H1 (cell line): ENCODE measurements at regions not wholly inside any gene's neighbourhood (a gene's known extent, or its start where the extent isn't known, plus 50 kb on each side); places are given as distances from the start of the nearest gene placed in this dataset.

ENCODE experiments used
- BACH1 ChIP-seq: IDR thresholded peaks from 2 replicates; pipeline ENCODE4 v1.6.1; 2012; ENCODE audit warnings: low read length, improper control_type of control experiment
- CTCF ChIP-seq, 3 experiments: IDR thresholded peaks; 1 replicate in 2 of 3; 2 replicates in 1 of 3; pipeline versions ENCODE4 v1.5.1 to v1.6.1; 2011; ENCODE audit warnings: low read length in 3 of 3, mild to moderate bottlenecking in 3 of 3, inconsistent platforms in 2 of 3, low read depth in 1 of 3, moderate library complexity in 1 of 3; ENCODE audit not compliant: insufficient read depth in 1 of 3; ENCODE audit errors: control extremely low read depth in 1 of 3
- GABPA ChIP-seq: IDR thresholded peaks from 2 replicates; pipeline ENCODE4 v1.6.1; 2011; ENCODE audit warnings: mild to moderate bottlenecking, low read length, moderate library complexity, borderline replicate concordance; ENCODE audit not compliant: insufficient read depth
- NRF1 ChIP-seq: IDR thresholded peaks from 2 replicates; pipeline ENCODE4 v1.6.1; 2011; ENCODE audit warnings: mild to moderate bottlenecking, low read depth, low read length, improper control_type of control experiment

GRCh38 chr14:84021433-84021832, 1508.5 kb upstream of the FLRT2 start:
- TF ChIP-seq GABPA (no peak), NRF1 (no peak), CTCF (IDR thresholded peaks at IDR 0.05; ENCODE audit: control extremely low read depth in 1 of 3, insufficient read depth in 1 of 3, low read depth in 1 of 3, low read length in 3 of 3) (no peak), BACH1 (no peak)
